ENCODE measurements at regions not wholly inside any gene's neighbourhood (a gene's known extent, or its start where the extent isn't known, plus 50 kb on each side); places are given as distances from the start of the nearest gene placed in this dataset.

DNA sequence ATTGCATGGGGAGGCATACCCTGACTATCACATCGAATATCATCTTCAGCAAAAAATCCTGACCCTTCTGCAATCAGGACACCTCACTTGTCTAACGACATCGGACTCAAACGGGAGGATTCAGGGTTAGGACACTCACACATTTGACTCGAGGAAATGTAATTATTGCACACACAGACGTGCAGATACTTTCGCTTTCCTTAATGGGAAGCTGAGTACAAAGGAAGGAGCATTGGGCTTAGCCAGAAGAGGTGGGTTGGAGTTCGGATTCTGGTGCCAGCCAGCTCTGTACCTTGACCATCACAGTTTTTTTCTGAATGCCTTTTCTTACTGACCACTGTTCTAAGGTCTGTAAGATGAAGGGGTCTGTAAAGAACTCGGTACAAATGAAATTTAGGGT is 260.4 kb downstream of the GALC start:
- DNase-seq (ENCODE audit: low read depth in 3 of 3), result no peak

GRCh38 chr14:87725318-87725717 is 267.7 kb downstream of the GALC start:
- DNase-seq (ENCODE audit: low read depth in 3 of 3), result no peak

DNA sequence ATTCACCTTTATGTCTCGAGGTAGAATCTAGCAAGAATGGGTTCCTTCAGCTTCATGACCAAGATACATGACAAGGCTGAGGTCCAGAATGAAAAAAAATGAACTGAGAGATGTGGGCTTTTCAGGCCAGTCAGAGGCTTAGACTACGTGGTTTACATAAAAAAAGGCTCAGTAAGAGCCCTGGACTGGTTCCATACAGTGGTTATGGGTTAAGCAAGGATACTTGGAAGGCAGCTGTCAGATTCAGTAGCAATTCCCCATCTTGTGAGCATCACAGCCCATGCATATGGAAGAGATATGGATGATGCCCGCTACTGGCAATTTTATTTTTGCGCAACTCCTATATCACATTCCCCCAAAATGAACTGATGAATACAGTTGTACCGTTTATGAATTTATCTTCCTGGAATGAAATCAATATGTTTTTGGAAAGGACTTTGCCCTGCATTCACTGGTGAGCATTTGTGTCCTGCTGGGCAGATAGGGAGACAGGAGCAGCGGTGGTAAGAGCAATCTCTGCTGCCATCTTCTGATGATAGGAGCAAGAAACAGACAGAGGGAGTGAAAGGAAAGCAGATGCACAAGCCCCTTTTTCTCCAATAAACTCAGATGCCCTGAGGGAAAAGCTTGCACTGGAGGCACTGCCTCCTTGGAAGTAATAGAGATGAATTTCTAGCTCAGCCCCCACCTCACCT is 280.4 kb downstream of the GALC start:
- DNase-seq (ENCODE audit: low read depth in 3 of 3), result no peak

DNA sequence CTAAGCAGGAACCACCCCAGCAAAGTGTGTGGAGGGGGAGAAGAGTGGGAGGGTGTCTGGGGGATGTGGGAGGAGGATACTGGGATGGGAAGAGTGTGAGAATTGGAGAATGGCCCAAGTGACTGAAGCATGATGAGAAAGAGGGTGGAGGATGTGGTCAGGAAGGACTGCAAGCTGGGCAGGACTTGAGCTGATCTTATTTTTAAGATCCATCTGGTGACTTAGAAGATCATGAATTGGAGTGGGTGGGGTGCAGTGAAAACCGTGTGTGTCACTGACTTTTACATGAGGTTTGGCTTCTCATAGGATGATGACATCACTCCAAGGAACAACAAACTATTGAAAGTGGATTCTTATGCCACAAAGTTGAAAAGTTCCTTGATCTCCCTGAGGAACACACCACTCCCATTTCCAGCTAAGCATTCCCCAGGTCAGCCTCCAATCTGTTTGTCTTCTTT is 287.5 kb downstream of the GALC start:
- DNase-seq (ENCODE audit: low read depth in 3 of 3), result no peak

DNA sequence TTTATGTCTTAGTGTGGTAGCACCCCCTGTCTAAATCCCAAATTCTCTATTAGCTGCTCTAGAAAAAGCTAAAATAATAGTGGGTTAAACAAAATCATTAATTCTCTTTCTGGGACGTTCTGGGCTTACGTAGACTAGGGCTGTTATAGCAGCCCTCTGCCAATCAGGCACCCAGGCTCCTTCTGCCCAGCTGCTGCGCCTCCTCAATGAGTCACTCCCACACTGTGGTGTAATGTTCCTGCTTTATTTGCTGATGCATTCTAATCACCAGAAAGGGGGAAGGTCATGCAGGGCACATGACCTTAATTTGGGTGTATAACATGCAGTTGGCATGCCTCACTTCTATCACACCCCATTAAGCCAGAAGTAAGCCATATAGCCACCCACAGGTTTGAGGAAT is 294.5 kb downstream of the GALC start:
- DNase-seq (ENCODE audit: low read depth in 3 of 3), result no peak

- DNase-seq (ENCODE audit: low read depth in 3 of 3), result no peak
Observed at GRCh38 chr14:87696485-87696884, 296.5 kb downstream of the GALC start.

DNA sequence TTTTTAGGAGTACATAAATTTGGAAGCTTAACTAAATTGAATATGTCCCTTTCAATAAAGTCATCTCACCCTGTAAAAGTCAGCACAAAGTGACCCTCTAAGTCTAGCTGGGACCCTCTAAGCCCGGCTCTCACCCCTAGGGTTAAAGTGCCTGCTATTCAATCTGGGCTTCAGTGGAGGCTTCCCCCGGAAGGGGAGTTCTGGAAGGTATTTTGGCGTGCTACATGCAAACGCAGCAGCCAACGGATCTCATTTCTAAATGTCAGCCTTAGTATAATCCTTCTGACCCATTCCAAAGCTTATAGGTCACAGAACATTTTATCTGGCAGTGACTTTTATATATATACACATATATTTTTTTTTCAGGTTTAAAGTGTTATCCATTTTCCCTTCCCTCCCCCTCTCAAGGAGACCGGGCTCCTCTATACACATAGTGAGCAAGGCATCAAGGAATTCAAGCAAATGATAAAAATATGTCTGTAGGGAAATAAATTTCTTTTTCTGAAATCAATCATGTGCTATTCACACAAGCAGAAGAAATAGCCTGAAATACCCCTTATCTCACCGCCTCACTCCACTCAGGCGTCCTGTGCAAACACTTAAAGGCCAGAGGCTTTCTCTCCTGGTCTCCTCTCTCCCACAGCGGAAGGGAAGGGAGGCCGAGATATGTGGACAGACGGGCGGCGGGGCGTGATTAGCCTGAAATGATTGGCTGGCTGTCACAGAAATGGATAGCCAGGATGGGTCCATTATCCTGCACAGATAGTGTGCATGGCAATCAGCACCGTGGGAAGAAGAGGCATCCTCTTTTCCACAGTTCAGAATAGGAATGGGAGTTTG is 301.7 kb downstream of the GALC start:
- no peak for DNase-seq (ENCODE audit: low read depth in 3 of 3)

DNA sequence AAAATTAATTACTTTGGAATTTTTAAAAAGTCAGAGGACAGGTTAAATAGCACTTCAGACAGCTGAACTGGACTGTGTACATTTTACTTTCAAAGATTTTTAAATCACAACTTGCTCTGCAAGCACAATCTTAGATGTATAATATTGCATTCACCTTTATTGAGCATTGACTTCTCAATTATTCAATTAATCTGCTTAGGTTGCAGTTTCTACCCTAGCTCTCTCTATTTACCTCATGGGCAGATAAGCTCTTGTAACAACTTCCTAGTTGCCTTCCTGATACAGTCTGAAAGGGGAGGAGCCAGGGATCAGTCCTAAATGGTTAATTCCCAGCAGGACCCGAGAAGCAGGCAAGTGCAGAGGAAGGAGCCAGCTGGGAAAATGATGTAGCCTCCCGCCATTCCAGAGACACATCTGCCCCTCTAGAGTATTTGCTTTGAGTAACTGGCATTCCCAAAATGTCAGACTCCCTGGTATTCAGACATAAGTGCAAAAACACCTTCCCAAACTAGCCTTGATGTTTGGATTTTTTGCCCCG is 302.8 kb downstream of the GALC start:
- DNase-seq (ENCODE audit: low read depth in 3 of 3), result no peak

DNA sequence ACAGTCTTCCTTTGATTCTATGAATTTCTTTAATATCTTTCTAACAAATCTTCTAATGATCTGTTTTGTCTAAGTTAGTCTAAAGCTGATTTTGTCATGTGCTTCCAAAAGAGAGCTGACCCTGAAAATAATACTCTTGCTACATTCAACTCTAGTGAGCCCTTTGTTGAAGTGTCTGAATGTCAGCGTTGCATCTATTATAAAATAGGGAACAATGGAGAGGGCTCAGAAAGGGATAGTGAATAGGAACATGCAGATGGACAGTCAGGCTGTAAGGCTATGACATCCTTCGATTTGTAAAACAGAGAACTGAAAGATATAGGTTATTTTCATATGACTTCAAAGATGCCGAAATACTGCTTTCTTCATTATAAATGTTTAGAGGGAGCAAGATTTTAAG is 304.5 kb downstream of the GALC start:
- no peak for DNase-seq (ENCODE audit: low read depth in 3 of 3)

- DNase-seq (ENCODE audit: low read depth in 3 of 3), result no peak
Observed at GRCh38 chr14:87687420-87687819, 305.6 kb downstream of the GALC start.

- no peak for DNase-seq (ENCODE audit: low read depth in 3 of 3)
Observed at GRCh38 chr14:87686746-87687145, 306.2 kb downstream of the GALC start.

GRCh38 chr14:87679866-87680265 is 313.1 kb downstream of the GALC start:
- no peak for DNase-seq (ENCODE audit: low read depth in 3 of 3)

- no peak for DNase-seq (ENCODE audit: low read depth in 3 of 3)
Observed at GRCh38 chr14:87678624-87679023, 314.4 kb downstream of the GALC start.

- no peak for DNase-seq (ENCODE audit: low read depth in 3 of 3)
Observed at GRCh38 chr14:87676814-87677437, 316.1 kb downstream of the GALC start.

GRCh38 chr14:87667659-87668058 is 325.3 kb downstream of the GALC start:
- DNase-seq (ENCODE audit: low read depth in 3 of 3), result no peak

DNA sequence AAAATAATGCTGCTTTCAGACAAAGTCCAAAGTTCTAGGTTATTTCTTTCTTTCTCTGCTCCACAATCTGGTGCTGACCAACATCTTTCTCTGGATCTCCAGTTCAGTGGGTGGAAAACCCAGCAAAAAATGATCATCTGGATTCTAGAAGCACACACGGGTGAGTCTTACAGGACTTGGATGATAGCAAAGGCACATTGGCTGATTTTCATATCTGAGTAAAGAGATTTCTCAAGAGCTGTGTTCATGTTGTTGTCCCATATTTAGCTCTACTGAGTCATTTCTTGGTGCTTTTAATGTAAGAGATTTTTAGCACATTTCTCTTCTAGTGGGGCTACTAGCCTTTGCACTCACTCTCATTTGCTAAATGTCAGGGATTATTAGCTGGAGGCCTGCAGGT is 336.7 kb downstream of the GALC start:
- no peak for DNase-seq (ENCODE audit: low read depth in 3 of 3)

GRCh38 chr14:87652278-87652677 is 340.7 kb downstream of the GALC start:
- no peak for DNase-seq (ENCODE audit: low read depth in 3 of 3)

DNA sequence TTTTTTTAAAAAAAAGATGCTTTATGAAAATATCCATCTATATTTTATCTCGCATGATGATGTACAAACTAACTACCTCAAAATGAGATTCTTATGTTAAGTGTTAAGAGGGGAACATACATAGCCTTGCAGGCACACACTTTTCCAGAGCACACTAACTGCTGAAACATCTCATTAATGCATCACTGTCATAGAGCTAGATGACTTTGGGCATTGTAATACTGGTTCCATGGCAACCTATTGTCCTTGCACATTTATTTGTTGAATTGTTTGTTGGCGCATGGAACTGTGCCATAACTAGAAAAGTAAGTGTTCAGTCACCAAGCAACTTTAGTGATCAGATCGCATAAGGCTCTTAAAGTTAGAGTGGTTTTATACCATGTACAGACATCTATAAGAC is 348.3 kb downstream of the GALC start:
- no peak for DNase-seq (ENCODE audit: low read depth in 3 of 3)

GRCh38 chr14:87643005-87643404 is 350.0 kb downstream of the GALC start:
- no peak for DNase-seq (ENCODE audit: low read depth in 3 of 3)

- no peak for DNase-seq (ENCODE audit: low read depth in 3 of 3)
Observed at GRCh38 chr14:87640553-87640952, 352.4 kb downstream of the GALC start.

DNA sequence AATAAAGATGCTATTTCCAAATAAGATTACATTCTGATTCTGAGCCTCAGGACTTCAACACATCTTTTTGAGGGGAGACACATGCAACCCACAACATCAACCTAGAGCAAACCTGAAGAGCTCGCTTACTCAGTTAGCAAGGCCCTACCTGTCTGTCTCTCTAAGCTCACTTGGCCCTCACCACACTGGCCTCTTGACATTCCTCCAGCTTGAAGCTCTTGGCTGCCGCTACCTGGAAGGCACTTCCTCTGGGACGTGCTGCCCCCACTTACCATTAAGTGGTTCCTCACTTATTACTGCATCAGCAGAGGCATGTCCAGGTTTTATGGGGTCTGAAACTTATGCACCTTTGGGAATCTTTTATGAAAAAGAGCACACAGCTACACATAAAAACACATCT is 354.8 kb downstream of the GALC start:
- no peak for DNase-seq (ENCODE audit: low read depth in 3 of 3)

DNA sequence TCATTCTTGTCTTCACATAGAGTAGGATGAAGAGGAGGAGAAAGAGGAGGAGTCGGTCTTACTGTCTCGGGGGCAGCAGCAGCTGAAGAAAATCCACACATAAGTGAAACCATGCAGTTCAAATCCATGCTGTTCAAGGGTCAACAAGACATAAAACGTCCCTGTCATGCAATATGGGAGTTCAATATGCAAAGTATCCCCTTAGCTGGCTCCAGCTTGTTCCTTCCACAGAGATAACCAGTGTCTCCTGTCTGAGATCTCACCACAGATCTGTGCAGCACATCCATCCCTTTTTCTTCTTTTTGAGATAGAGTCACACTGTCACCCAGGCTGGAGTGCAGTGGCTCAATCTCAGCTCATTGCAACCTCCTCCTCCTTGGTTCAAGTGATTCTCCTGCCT is 357.5 kb downstream of the GALC start:
- no peak for DNase-seq (ENCODE audit: low read depth in 3 of 3)

DNA sequence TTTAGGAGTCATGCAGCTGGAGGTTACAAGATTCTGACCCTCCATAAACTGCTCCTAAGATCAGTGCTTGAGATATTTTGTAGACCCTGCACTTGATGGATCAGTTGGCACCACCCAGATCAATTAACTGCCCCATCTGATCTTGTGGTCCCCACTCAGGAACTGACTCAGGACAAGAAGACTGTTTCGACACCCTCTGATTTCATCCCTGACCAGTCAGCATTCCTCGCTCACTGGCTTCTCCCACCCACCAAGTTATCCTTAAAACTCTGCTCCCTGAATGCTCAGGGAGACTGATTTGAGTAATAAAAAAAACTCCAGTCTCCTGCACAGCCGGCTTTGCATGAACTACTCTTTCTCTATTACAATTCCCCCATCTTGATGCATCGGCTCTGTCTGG is 360.2 kb downstream of the GALC start:
- DNase-seq (ENCODE audit: low read depth in 3 of 3), result no peak
